PC-9 (cell line): ENCODE measurements at regions not wholly inside any gene's neighbourhood (a gene's known extent, or its start where the extent isn't known, plus 50 kb on each side); places are given as distances from the start of the nearest gene placed in this dataset.

Experiments used
- CTCF ChIP-seq: fragments of 200-600 bp; sonication (generic); conservative IDR thresholded peaks from 2 replicates; pipeline ENCODE4 v1.6.1; 2017; ENCODE audit warnings: mixed run types, antibody characterized with exemption, mild to moderate bottlenecking, moderate library complexity
- EZH2 ChIP-seq: fragments of 200-600 bp; sonication (generic); IDR thresholded peaks from 2 replicates; pipeline ENCODE4 v1.8.0; 2017; ENCODE audit warnings: antibody characterized with exemption, low read depth

DNA sequence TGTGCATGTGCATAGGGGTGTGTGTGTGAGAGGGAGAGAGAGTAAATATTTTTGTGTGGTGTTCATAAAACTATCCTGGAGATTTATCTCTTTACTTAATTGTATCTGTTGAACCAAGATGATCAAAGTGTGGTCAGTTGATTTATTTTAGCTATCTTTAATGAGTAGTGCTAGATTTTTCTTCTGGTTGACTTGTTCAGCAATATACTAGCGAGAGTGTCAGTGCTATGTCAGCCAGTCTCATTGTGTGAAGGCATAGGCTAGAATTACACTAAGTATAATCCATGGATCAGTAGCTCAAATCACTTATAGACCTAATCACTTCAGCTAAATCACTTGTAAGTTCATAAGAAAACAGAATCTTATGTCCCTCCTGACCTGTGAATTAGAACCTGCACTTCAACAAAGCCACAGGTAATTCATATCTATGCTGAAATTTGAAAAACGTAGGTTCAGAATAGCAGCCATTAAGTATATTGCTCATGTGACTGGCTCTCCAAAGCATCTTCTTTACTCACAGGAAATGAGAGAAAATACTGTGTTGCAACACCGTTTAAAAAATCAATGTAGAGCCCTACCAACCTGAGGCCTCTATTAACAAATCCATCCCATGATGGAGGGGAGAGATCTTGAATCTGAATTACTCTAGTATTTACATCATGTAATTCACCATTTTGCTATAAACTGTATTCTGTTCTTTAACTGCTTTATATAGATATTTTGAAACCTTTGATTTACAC lies 203.1 kb upstream of the ACTBL2 start:
- TF ChIP-seq CTCF = no peak
- TF ChIP-seq EZH2 = no peak
